ENCODE measurements at regions not wholly inside any gene's neighbourhood (a gene's known extent, or its start where the extent isn't known, plus 50 kb on each side); places are given as distances from the start of the nearest gene placed in this dataset.

DNA sequence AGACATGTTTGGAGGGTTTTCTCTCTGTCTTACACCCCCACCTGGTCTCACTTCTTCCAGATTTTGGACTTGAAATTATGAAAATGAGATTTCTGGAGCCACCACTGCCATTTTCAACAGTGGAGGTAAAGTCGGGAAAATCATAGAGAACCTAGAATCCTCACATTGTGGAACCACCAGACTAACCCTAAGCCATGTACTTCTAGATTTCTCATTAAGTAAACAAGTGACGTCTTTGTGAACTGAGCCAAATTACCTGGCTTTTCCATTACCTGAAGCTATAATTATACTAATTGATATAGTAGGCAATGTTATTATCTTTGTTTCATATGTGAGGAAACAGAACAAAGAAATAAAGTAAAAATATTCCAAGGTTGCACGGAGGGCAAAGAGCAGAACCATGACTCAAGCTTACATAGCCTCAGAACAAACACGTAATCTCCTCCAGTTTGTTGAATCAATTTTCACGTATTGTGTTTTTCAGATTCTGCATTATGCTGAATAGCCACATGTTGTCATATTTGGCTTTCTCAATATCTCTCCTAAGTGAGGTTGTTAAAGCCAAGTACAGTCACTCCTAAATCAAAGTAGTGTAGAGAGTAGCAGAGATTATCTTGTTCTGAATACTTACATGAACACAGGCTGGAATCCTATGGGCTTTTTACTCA lies 101.3 kb upstream of the CMC1 start (continued):
- TF ChIP-seq, protein P1, sequence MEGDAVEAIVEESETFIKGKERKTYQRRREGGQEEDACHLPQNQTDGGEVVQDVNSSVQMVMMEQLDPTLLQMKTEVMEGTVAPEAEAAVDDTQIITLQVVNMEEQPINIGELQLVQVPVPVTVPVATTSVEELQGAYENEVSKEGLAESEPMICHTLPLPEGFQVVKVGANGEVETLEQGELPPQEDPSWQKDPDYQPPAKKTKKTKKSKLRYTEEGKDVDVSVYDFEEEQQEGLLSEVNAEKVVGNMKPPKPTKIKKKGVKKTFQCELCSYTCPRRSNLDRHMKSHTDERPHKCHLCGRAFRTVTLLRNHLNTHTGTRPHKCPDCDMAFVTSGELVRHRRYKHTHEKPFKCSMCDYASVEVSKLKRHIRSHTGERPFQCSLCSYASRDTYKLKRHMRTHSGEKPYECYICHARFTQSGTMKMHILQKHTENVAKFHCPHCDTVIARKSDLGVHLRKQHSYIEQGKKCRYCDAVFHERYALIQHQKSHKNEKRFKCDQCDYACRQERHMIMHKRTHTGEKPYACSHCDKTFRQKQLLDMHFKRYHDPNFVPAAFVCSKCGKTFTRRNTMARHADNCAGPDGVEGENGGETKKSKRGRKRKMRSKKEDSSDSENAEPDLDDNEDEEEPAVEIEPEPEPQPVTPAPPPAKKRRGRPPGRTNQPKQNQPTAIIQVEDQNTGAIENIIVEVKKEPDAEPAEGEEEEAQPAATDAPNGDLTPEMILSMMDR (IDR thresholded peaks at IDR 0.05 in 2 of 3, conservative IDR thresholded peaks at IDR 0.05 in 1 of 3; ENCODE audit: insufficient read depth in 2 of 3, low read depth in 1 of 3, low read length in 3 of 3): no peak
- no peak for TF ChIP-seq BACH1 (tag; IDR thresholded peaks at IDR 0.05)

- CTCF ChIA-PET (ENCODE audit: low intra/inter-chr PET ratio): no interaction called here
- WGBS (ENCODE audit: insufficient coverage, low coverage, missing lambda C conversion rate): 1% methylated on average over 4 of the region's 4 CpGs
Observed at GRCh38 chr3:28140664-28141063, 100.8 kb upstream of the CMC1 start.

More at GRCh38 chr3:28140664-28141063, 100.8 kb upstream of the CMC1 start:
- Histone ChIP-seq H2AFZ (ENCODE audit: low read depth, low read length) (no peak overlapping the region), H4K20me1 (replicated peaks; ENCODE audit: control insufficient read depth, insufficient read depth, low read length) (no peaks in the 10 kb centered on the region), H3K4me3 (no peak overlapping the region), H3K79me2 (ENCODE audit: control insufficient read depth, insufficient read depth, low read length) (no peaks in the 10 kb centered on the region), H3K9me1 (ENCODE audit: control insufficient read depth, insufficient read depth, low read length) (no peaks in the 10 kb centered on the region), H3K9ac (ENCODE audit: insufficient read depth in 1 of 2, low read depth in 2 of 2, low read length in 2 of 2) (no peak overlapping the region), H3K4me2 (ENCODE audit: insufficient read depth, low read length) (no peak overlapping the region), H3K36me3 (ENCODE audit: control insufficient read depth, insufficient read depth, low read length) (no peaks in the 10 kb centered on the region), H3K4me1 (replicated peaks in 1 of 2; ENCODE audit: control insufficient read depth in 2 of 2, insufficient read depth in 2 of 2, low read length in 2 of 2) (no peaks in the 10 kb centered on the region), H3K9me3 (replicated peaks; ENCODE audit: control insufficient read depth, insufficient read depth, low read depth, low read length) (no peaks in the 10 kb centered on the region; the same call in 1 of the 2 replicates), H3K27me3 (ENCODE audit: control insufficient read depth in 2 of 2, insufficient read depth in 2 of 2, low read length in 2 of 2) (no peaks in the 10 kb centered on the region), H3K27ac (ENCODE audit: extremely low read depth, low read depth, low read length) (no peak overlapping the region)
- TF ChIP-seq CREB1 (IDR thresholded peaks at IDR 0.05) (no peak), CREB1 (CRISPR knock-in tag; IDR thresholded peaks at IDR 0.05) (no peak), ZNF79 (CRISPR knock-in tag; IDR thresholded peaks at IDR 0.05; ENCODE audit: low read depth) (no peak), KAT2B (IDR thresholded peaks at IDR 0.05; ENCODE audit: low read depth, low read length) (no peak), ZNF134 (CRISPR knock-in tag; conservative IDR thresholded peaks at IDR 0.05) (no peak)
- TF ChIP-seq, protein P2, sequence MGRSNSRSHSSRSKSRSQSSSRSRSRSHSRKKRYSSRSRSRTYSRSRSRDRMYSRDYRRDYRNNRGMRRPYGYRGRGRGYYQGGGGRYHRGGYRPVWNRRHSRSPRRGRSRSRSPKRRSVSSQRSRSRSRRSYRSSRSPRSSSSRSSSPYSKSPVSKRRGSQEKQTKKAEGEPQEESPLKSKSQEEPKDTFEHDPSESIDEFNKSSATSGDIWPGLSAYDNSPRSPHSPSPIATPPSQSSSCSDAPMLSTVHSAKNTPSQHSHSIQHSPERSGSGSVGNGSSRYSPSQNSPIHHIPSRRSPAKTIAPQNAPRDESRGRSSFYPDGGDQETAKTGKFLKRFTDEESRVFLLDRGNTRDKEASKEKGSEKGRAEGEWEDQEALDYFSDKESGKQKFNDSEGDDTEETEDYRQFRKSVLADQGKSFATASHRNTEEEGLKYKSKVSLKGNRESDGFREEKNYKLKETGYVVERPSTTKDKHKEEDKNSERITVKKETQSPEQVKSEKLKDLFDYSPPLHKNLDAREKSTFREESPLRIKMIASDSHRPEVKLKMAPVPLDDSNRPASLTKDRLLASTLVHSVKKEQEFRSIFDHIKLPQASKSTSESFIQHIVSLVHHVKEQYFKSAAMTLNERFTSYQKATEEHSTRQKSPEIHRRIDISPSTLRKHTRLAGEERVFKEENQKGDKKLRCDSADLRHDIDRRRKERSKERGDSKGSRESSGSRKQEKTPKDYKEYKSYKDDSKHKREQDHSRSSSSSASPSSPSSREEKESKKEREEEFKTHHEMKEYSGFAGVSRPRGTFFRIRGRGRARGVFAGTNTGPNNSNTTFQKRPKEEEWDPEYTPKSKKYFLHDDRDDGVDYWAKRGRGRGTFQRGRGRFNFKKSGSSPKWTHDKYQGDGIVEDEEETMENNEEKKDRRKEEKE (IDR thresholded peaks at IDR 0.05; ENCODE audit: borderline replicate concordance in 1 of 2, control insufficient read depth in 1 of 2, low read depth in 2 of 2, low read length in 1 of 2): no peak
- in situ Hi-C loops (cut with MboI) (no loop called here), intact Hi-C loops (cut with micrococcal nuclease) (no loop called here)
- ATAC-seq (no peak), FAIRE-seq (no peak), DNase-seq (ENCODE audit: extremely low read depth in 1 of 4, low spot score in 3 of 4) (no peak)
- POLR2A ChIA-PET: interaction anchor here (0.7 kb wide), 1 partner anchor 1605 kb away, joined by 3 read pairs; no protein-coding TSS in a partner anchor
- BruUV-seq (replicated peaks): no TSS peak

All from K562 (cell line).